ENCODE measurements at regions not wholly inside any gene's neighbourhood (a gene's known extent, or its start where the extent isn't known, plus 50 kb on each side); places are given as distances from the start of the nearest gene placed in this dataset.

GRCh38 chr10:22837771-22838170 lies 90.1 kb upstream of the ARMC3 start:
- TF ChIP-seq ZNF274 (IDR thresholded peaks at IDR 0.05; ENCODE audit: low read depth, low read length) (no peak), YY1 (IDR thresholded peaks at IDR 0.05; ENCODE audit: insufficient read depth, insufficient read length) (no peak), SUZ12 (IDR thresholded peaks at IDR 0.05; ENCODE audit: extremely low read depth, insufficient read depth, insufficient read length) (no peak)

Data from NT2/D1 (cell line).